HG02970 (cell line): ENCODE measurements at regions not wholly inside any gene's neighbourhood (a gene's known extent, or its start where the extent isn't known, plus 50 kb on each side); places are given as distances from the start of the nearest gene placed in this dataset.
"Not testable (repeated sequence)": the region's sequence is repeated elsewhere in the genome, so short reads cannot be mapped to it uniquely, and the experiment has no call there.

Experiments
- ATAC-seq: cut with Tn5 transposase; IDR thresholded peaks from one replicate; pipeline ENCODE4 v1.9.1; 2021; ENCODE audit warnings: mild to moderate bottlenecking, moderate library complexity, moderate number of reproducible peaks; ENCODE audit not compliant: unreplicated experiment, low FRiP score

- ATAC-seq = no peak
These were observed 250.4 kb downstream of the GATA3 start for GRCh38 chr10:8304861-8305260.

DNA sequence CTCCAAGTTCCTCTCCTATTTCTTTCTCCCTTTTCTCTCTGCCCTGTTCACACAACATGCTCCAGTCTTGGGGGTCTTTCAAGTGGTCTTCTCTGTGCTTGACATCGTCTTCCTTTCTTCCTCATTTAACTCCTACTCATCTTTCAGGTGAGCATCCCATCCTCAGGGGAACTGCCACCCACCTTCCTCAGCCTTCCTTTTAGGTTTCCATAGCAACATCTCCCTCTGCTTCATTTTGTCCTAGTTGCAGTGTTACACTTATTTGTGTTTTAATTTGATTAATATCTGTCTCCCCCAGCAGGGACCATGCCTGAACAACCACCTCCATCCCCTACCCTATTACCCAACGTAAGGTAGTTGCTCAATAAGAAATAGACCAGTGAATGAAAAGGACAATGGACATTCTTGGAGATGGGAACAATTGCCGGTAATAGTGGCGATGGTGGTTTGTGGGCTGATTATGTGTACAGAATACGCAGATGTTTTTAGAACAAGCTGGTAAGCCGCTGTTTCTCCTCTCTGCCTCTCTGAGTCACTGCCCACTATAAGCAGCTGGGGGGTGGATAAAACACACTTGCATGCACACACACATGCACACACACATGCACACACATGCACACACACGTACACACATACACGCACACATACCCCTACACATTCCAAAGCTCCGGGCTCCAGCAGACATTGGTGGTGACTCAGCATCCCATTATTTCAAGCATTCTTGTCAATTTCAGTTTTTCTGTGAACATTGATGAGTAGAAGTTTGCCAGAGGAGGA lies 251.6 kb downstream of the GATA3 start:
- no peak for ATAC-seq

- ATAC-seq = no peak
These were observed 252.3 kb downstream of the GATA3 start for GRCh38 chr10:8306685-8307364.

GRCh38 chr10:8310930-8311329 lies 256.4 kb downstream of the GATA3 start:
- no peak for ATAC-seq

GRCh38 chr10:8311526-8312070 lies 257.1 kb downstream of the GATA3 start:
- ATAC-seq = no peak

DNA sequence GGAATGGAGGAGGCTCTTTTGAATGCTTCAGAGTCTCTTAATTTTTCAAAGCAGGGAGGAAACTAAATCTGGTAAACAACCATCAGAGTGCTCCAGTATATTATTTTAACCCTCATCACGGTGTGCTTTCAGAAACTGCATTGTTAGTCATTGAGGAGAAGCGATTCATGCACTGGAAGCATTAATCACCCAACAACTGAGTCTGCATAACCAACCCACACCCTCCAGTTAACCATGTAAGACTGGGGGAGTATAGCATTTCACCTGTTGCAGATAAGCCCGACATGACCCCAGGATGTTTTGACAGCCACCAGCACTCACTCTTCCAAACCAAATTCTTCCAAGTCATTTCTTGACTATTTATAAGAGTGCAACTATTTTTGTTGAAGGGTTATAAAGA lies 257.6 kb downstream of the GATA3 start:
- ATAC-seq = no peak

GRCh38 chr10:8312781-8313180 lies 258.3 kb downstream of the GATA3 start:
- ATAC-seq = no peak

GRCh38 chr10:8314486-8314885 lies 260.0 kb downstream of the GATA3 start:
- no peak for ATAC-seq

DNA sequence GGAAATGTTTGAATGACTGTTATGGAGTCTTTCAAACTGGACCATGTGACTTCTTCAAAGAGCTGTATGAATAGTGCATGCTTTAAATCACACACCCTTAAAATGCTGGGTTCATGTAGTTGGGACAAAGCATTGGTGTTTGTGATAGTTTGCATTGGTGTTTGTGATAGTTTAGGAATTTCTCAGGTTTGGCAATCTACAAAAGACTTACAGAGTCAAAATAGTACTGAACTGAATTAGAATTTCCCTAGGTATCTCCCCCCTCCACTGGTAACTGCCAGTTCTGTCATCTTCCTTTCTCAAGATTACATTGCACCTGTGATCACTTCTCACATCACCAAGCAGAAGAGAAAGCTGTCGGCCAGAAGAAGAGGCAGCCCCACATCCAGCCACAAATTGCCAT lies 261.1 kb downstream of the GATA3 start:
- ATAC-seq = no peak

- no peak for ATAC-seq
These were observed 261.8 kb downstream of the GATA3 start for GRCh38 chr10:8316284-8316683.

DNA sequence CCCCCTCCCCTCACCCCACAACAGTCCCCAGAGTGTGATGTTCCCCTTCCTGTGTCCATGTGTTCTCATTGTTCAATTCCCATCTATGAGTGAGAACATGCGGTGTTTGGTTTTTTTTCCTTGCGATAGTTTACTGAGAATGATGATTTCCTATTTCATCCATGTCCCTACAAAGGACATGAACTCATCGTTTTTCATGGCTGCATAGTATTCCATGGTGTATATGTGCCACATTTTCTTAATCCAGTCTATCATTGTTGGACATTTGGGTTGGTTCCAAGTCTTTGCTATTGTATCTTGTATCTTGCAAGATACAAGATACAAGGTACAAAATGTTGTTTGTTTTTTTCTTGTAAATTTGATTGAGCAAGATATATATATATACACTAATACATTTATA lies 263.9 kb downstream of the GATA3 start:
- ATAC-seq = not testable (repeated sequence)

DNA sequence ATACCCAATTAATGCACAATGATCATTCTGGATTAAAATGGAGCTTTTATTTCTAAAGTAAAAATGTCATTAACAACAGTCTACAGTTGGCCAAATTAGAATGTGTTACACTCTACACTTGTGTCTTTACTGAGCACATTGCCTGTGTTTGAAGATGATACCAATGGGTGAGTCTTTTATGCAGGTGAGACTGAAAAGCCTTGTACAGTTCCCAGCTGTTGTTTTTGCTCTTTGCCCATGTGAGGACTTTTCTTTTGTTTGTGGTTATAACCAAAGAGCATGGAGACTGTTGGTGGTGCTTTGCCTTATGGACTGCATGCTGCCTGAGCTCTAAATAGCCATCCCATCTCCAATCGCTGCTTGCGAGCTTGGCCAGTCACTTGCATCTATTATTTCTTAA lies 264.5 kb downstream of the GATA3 start:
- ATAC-seq = no peak

GRCh38 chr10:8319704-8320103 lies 265.2 kb downstream of the GATA3 start:
- no peak for ATAC-seq

DNA sequence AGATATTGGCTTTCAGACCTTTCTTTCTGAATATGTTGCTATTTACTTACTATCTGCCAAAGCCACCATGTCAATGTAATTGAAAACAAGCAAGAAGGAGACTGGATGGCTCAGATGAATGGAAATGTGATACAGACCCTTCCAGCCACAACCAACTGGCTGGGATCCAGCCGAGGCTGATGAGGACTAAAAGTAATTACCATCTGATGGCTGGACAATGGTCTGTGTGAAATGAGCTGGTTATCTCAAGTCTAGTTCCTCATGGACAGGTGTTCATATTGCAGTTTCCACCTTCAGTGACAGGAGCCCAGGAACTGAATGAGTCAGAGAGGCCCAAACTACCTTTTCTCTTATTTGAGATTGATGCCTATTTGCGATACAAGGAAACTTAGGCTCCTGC lies 267.5 kb downstream of the GATA3 start:
- no peak for ATAC-seq

GRCh38 chr10:8323428-8324054 lies 269.1 kb downstream of the GATA3 start:
- ATAC-seq = no peak

DNA sequence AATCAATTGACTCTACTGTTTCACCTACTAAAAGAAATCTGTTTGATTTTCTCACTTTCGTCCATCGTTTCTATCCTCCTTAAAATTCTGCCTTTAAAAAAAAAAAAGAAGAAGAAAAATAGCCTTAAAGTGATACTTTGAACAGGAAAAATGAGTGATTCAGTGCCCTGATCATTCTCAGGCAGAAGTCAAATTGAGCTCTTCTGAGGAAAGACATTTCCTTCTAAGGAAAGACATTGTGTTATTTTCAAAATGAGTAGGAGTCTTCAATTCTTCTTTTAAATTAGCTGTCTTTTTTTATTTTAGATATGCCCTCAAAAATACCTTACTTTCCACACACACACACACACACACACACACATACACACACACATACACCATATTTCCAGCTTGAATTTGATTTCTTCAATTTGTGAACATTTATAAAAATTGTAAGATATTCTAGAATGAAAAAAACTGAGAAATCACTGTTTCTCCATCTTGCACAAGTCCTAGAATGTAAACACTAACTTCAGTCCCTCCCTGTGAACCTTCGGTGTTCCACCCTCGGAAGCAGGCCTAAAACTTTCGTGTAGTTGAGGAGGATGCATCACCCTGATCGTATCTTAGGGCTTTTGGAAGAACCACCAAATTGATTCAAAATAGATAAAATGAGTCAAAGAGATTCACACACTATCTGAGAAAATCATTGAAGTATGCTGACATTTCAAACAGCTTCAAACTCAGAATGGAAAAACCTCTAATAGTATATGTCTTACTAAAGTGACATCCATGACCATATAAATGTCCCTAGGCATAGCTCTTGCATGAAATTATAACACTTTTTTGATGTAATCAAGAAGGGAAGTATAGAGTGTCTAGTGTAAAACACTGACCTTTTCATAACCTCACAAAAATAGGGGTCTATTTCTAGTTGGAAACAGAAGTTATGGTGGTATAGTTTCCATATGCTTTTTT lies 270.8 kb downstream of the GATA3 start:
- no peak for ATAC-seq

- ATAC-seq = no peak
These were observed 272.1 kb downstream of the GATA3 start for GRCh38 chr10:8326396-8327139.

DNA sequence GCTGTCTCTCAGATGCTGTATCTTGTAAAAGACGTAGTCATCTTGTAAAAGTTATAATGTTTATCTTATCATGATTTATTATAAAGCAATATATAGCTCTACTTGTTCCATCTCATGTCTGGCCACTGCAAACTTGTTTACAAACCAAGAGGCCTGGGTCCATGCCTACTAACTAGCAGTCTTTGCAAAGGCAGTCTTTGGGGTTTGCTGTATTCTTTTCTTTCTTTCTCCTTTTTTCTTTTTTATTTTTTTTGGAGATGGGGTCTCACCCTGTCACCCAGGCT lies 272.6 kb downstream of the GATA3 start:
- ATAC-seq = no peak

DNA sequence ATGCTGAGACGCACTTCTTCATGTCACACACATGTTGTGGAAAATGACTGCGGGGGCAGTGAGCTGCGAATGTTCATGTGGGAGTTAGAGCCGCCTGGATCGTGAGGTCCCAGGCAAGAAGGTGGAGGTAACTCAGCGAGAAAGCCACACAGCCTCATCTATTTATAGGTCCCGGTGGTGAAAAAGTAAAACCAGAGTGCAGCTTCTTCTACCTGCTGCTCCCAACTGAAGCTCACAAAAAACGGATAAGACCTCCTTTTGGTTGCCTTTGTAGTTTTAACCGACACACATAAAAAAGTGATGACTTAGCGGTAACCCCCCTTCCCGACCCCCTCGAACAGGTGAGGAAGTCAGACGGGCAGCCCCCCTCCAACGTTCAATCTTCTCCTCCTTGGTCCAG lies 276.9 kb downstream of the GATA3 start:
- ATAC-seq = no peak
